Ishikawa (cell line): ENCODE measurements at regions not wholly inside any gene's neighbourhood (a gene's known extent, or its start where the extent isn't known, plus 50 kb on each side); places are given as distances from the start of the nearest gene placed in this dataset.

Experiments used
- CEBPB ChIP-seq: IDR thresholded peaks from 2 replicates; pipeline ENCODE4 v1.6.1; 2012
- CREB1 ChIP-seq: IDR thresholded peaks from 2 replicates; pipeline ENCODE4 v1.6.1; 2012; ENCODE audit warnings: low read depth
- NFIC ChIP-seq: IDR thresholded peaks from 2 replicates; pipeline ENCODE4 v1.6.1; 2012
- RAD21 ChIP-seq: IDR thresholded peaks from 2 replicates; pipeline ENCODE4 v1.6.1; 2012; ENCODE audit warnings: low read depth
- TAF1 ChIP-seq: IDR thresholded peaks from 2 replicates; pipeline ENCODE4 v1.6.1; 2012; ENCODE audit warnings: low read depth, mild to moderate bottlenecking
- TF ChIP-seq, protein P1 (sequence below): IDR thresholded peaks from 2 replicates; pipeline ENCODE4 v1.6.1; 2012
- TF ChIP-seq, protein P2 (sequence below): IDR thresholded peaks from 2 replicates; pipeline ENCODE4 v1.6.1; 2012; ENCODE audit warnings: low read depth, mild to moderate bottlenecking

DNA sequence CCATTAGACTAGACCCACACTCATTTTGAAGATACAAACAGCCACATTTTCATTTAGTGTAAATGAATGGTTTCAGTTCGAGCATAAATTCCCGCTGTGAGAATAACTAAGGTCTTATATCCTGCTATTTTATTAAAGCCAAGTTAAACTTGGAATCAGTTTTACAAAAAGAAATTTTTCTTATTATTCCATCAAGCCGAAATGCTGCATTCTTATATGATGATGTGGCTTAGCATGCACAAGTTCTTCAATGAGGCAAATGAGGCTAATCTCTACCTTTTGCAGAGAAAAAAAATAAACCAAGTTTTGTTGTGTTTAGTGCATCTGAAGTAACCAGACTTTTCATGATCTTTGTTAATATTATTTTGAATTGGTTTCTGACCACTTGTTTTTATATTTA lies 953.9 kb upstream of the PCDH10 start:
- TF ChIP-seq RAD21: no peak
- no peak for TF ChIP-seq TAF1
- no peak for TF ChIP-seq CEBPB
- TF ChIP-seq, protein P1, sequence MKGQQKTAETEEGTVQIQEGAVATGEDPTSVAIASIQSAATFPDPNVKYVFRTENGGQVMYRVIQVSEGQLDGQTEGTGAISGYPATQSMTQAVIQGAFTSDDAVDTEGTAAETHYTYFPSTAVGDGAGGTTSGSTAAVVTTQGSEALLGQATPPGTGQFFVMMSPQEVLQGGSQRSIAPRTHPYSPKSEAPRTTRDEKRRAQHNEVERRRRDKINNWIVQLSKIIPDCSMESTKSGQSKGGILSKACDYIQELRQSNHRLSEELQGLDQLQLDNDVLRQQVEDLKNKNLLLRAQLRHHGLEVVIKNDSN: no peak
- TF ChIP-seq, protein P2, sequence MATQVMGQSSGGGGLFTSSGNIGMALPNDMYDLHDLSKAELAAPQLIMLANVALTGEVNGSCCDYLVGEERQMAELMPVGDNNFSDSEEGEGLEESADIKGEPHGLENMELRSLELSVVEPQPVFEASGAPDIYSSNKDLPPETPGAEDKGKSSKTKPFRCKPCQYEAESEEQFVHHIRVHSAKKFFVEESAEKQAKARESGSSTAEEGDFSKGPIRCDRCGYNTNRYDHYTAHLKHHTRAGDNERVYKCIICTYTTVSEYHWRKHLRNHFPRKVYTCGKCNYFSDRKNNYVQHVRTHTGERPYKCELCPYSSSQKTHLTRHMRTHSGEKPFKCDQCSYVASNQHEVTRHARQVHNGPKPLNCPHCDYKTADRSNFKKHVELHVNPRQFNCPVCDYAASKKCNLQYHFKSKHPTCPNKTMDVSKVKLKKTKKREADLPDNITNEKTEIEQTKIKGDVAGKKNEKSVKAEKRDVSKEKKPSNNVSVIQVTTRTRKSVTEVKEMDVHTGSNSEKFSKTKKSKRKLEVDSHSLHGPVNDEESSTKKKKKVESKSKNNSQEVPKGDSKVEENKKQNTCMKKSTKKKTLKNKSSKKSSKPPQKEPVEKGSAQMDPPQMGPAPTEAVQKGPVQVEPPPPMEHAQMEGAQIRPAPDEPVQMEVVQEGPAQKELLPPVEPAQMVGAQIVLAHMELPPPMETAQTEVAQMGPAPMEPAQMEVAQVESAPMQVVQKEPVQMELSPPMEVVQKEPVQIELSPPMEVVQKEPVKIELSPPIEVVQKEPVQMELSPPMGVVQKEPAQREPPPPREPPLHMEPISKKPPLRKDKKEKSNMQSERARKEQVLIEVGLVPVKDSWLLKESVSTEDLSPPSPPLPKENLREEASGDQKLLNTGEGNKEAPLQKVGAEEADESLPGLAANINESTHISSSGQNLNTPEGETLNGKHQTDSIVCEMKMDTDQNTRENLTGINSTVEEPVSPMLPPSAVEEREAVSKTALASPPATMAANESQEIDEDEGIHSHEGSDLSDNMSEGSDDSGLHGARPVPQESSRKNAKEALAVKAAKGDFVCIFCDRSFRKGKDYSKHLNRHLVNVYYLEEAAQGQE: no peak
- no peak for TF ChIP-seq CREB1
- no peak for TF ChIP-seq NFIC
